HG02763 (cell line): ENCODE measurements at regions not wholly inside any gene's neighbourhood (a gene's known extent, or its start where the extent isn't known, plus 50 kb on each side); places are given as distances from the start of the nearest gene placed in this dataset.

Experiments
- ATAC-seq: cut with Tn5 transposase; IDR thresholded peaks from one replicate; pipeline ENCODE4 v1.9.1; 2021; ENCODE audit warnings: mild to moderate bottlenecking, moderate library complexity; ENCODE audit not compliant: unreplicated experiment

DNA sequence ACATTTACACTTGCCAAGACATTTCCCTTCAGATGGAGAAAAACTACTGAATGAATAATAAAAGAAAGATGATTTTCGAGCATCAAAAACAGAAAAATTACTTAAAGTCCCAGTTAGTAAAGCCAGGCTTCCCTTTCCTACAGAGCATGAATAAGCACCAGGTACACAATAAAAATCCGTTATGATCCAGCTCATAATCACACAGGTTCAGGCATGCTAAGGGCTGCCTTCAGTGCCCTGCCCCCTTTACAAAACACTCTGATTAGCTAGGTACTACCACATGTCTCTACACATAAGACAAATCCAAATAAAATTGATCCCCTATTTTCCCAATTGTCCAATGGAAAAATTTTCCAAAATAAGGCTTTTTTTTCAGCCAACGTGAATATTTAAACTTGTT lies 413.2 kb upstream of the LRATD1 start:
- ATAC-seq = no peak

DNA sequence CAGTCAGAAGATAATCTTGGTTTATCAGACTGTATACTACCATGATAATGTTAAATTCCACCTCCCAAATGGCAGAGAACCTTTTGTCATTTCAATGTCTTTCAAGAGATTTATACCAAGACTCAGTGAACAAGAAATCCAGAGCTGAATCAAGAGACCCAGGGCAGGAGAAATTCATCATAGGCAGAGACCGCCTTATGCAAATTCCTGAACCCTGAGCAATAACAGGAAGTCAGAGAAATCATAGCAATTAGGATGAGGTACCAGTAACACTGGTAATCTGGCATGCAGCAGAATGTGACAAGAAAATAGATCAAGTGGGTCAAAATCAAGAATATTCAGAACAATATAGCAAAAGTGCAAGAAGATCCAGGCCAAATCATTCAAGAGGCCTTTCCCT lies 412.4 kb upstream of the LRATD1 start:
- no peak for ATAC-seq

GRCh38 chr2:14221466-14221865 lies 411.1 kb upstream of the LRATD1 start:
- no peak for ATAC-seq

DNA sequence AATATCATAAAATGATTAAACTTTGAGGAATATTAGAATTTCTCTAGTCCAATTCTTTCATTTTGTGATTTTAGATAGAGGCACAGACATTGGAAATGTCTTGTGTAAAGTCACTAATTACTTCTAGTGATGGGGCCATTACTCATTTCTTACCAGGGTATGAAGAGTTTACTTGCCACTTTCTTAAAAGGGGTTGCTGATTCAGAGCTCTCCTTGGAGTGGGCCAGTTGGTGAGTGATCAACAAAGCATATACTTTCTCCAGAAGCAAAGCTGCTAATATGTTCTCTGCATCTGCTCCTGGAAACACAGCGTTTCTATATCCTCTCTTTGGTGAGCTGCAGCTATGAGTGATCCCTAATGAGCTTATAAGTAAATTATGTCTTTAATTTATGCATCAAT lies 408.9 kb upstream of the LRATD1 start:
- ATAC-seq = no peak

- ATAC-seq = no peak
These were observed 401.1 kb upstream of the LRATD1 start for GRCh38 chr2:14231391-14231898.

DNA sequence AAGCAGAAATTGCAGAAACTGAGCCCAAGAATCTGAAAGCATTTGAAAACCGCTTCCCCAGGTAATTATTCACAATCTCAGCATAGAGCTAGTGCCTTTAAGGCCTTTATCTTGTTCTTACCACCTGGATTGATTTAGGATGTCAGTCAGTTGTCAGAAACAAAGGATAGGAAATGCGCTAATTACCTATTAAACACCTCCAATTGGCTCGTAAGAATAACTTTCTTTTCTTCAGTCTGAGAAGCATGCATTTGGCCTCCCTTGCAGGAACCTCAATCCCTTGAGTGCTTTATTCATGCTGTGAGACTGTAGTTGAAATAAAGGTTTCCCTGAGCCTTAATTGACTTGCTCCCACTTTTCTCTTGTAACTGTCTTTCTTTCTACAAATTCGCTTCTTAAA lies 400.3 kb upstream of the LRATD1 start:
- no peak for ATAC-seq

GRCh38 chr2:14234911-14235310 lies 397.6 kb upstream of the LRATD1 start:
- no peak for ATAC-seq

DNA sequence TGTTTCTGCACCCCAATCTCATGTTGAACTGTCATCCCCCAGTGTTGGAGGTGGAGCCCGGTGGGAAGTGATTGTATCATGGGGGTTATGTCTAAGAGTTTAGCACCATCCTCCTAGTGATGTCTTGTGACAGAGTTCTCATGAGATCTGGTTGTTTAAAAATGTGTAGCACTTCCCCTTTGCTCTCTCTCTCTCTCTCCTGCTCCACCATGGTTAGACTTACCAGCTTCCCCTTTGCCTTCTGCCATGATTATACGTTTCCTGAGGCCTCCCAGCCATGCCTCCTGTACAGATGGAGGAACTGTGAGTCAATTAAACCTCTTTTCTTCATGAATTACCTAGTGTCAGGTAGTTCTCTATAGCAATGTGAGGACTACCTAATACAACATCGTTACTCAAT lies 396.9 kb upstream of the LRATD1 start:
- ATAC-seq = no peak

GRCh38 chr2:14237902-14238301 lies 394.6 kb upstream of the LRATD1 start:
- ATAC-seq = no peak

DNA sequence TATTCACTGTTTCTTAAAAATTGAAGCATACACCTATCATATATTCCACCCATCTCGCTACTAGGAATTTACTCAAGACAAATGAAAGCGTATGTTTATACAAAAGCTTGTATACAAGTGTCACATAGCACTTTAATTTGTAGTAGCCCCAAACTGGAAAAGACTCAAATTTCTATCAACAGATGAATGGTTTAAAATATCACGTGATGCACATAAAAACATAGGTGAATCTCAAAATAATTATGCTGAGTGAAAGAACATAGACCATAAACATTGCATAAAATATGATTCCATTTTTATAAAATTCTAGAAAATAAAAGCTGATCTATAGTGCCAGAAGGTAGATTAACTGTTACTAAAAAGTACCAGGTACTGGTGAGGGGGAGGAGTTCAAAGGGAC lies 392.9 kb upstream of the LRATD1 start:
- no peak for ATAC-seq

- ATAC-seq = no peak
These were observed 391.6 kb upstream of the LRATD1 start for GRCh38 chr2:14240868-14241267.

- no peak for ATAC-seq
These were observed 386.6 kb upstream of the LRATD1 start for GRCh38 chr2:14245901-14246300.

- ATAC-seq = no peak
These were observed 377.2 kb upstream of the LRATD1 start for GRCh38 chr2:14255135-14255820.

GRCh38 chr2:14256890-14257289 lies 375.6 kb upstream of the LRATD1 start:
- no peak for ATAC-seq

- no peak for ATAC-seq
These were observed 374.6 kb upstream of the LRATD1 start for GRCh38 chr2:14257801-14258507.

- no peak for ATAC-seq
These were observed 370.7 kb upstream of the LRATD1 start for GRCh38 chr2:14261771-14262170.

DNA sequence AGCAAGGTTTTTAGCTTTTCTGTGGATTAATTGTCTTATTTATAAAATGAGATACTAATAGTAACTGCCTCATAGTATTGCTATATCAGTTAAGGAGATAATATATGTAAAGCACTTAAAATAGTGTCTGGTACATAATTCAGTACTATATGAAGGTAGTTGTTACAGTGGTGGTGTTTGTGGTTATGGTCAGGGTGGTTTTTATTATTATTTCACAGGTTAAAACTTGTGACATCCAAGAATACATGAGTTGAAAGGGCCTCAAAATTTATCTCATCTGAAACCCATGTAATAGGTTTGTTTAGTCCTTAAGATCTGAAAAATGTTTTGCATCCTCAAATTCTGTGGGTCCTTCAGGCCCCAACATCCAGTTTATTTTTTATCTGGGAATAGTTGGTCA lies 369.5 kb upstream of the LRATD1 start:
- ATAC-seq = no peak

DNA sequence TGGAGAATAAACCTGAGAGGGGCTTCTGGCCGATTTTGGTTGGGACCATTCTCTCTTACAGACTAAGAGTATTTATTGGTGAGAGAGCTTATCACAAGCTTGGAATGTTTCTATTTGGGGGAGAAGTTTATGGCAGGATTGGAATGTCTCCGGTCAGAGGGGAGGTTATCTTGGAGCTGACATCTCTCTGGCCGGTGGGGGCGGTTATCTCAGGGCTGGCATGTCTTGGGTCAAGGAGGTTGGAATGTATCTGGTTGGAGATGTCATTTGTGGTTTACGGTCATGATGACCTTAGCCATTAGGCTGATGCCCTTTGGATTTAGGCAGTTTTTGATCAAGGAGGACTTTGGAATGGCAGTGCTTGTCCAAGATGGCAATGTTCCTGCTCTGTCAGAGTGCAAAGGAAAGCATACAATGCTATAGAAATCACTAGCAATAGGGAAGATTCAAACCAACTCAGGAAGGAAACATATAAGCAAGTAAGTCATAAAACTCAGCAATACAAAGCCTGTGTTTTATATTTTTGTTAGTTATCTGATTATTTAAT lies 362.4 kb upstream of the LRATD1 start:
- ATAC-seq = no peak

GRCh38 chr2:14272396-14273075 lies 360.0 kb upstream of the LRATD1 start:
- ATAC-seq = no peak

- ATAC-seq = no peak
These were observed 358.9 kb upstream of the LRATD1 start for GRCh38 chr2:14273650-14274049.

GRCh38 chr2:14284244-14284643 lies 348.3 kb upstream of the LRATD1 start:
- ATAC-seq = no peak

DNA sequence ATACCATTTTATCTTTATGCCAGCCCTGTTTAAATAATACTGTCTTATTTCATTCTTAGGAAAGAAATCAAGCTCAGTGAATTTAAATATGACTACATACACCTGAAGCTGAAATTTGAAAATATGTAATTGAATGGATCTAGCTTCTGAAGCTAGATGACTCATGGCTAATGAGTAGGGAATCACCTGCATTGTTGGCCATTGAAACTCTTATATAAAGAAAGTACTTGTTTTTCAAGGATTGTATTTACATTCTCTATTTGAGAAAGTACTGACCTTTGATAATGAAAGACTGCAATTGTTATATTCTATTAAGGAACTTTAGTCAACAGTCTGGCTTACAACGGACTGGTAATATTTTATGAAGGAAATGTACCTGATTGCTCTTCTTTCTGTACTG lies 346.7 kb upstream of the LRATD1 start:
- ATAC-seq = no peak
